ENCODE measurements at regions not wholly inside any gene's neighbourhood (a gene's known extent, or its start where the extent isn't known, plus 50 kb on each side); places are given as distances from the start of the nearest gene placed in this dataset.

DNA sequence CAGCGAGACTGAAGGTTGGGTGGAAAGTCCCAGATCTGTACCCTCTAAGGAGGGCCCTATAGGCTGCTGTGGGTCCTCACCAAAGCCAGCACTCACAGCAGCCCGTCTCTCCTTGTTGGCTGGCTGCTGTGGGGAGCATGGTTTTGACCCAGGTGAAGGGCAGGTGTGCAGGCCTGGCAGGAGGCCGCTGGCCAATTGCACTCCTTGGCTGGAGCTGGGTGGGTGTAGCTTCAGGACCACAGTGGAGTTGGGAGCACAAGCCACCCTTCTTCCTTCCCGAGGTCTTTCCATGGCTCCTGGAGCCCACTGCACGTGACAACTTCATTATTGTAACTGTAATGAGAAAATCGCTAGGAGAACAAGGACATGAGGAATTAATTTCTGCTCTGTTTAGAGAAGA, 287.7 kb upstream of the FOXQ1 start:
- no peak for DNase-seq

DNA sequence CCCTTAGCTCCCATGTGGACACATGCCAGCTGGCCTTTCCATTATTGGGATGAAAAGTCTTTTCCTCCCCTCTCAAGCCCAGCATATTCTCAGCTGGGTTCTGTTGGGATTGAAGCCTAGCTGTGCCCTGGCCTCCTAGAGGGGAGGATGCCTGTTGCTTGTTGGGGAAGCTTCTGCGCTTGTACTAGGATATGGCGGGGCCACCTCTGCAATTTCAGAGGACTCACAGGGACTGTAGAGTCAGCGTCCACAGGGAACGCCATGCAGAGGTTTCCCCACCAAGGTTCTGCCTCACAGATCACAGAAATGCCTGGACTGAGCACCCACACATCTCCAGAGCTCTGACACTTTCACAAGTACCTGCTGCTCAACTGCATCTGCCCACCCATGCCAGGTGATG, 288.7 kb upstream of the FOXQ1 start:
- DNase-seq = no peak

DNA sequence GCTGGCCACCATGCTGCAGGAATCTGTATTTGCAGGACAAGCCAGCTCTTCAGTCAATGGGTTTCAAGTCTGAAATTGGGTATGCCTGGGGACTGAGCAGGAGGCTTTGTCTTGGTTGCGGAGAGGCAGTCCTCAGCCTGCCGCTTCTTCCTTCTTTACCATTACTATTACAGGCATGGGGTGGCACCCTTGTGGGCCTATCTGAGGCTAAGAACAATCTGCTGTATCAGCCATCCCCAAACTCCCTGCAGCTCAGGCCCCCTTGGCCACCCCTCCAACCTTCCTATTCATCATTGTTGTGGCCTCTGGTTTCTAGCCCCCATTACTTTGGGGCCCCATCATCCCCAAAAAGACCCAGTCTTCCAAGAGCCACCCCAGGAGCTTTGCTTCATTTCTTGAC, 289.2 kb upstream of the FOXQ1 start:
- no peak for DNase-seq

DNA sequence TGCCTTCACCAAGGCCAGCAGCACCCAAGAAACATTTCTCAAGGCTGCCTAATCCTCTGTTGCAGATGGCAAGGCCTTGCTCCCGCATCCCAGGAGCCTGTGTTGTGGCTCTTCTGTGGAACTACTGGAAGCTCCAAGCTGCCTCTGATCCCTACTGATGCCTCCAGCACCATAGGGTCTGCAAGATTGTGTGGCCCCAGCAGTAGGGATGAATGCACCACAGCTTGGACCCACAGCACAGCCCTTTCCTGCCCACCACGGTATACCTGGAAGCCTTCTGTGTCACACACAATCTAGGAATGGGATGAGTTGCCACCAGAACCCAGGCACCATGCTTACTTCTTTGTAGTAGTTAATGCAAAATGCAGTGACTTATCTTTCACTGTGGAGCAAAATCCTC, 291.1 kb upstream of the FOXQ1 start:
- no peak for DNase-seq

DNA sequence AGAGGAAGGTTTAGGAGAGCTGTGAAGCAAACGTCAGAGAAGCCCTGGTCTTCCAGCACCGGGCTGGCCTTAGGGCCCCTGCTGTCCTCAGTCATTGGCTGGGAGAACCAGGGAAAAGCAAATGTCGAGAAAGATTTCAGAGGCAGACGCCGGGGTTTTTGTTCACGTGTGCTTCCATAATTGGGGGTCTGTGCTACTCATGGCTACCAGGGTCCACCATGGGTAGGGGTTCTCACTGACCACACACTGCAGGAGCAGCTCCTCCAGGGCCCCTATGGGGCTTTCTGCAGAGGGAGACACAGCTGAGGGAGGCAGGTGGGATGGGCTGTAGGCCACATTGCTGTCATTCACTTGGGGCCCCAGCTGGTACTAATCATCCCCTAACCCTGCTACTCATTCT, 291.8 kb upstream of the FOXQ1 start:
- DNase-seq = no peak

DNA sequence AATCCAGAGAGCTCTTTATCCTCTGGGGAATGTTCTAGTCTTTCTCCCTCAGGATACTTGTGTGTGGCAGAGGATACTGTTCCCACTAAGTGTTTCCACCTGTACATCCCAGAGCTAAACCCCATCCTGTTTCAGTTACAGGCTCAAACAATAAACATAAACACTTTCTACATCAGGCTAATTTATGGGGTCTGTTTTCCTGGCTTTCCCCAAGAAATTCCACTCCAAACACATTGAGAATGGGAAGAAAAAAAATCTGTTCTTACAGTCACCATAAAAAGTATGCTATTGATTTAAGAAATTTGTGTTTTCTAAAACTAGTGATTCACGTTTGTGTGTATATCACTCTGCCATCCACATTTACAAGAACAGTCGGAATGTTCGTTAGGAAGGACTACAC, 293.9 kb upstream of the FOXQ1 start:
- DNase-seq = no peak

DNA sequence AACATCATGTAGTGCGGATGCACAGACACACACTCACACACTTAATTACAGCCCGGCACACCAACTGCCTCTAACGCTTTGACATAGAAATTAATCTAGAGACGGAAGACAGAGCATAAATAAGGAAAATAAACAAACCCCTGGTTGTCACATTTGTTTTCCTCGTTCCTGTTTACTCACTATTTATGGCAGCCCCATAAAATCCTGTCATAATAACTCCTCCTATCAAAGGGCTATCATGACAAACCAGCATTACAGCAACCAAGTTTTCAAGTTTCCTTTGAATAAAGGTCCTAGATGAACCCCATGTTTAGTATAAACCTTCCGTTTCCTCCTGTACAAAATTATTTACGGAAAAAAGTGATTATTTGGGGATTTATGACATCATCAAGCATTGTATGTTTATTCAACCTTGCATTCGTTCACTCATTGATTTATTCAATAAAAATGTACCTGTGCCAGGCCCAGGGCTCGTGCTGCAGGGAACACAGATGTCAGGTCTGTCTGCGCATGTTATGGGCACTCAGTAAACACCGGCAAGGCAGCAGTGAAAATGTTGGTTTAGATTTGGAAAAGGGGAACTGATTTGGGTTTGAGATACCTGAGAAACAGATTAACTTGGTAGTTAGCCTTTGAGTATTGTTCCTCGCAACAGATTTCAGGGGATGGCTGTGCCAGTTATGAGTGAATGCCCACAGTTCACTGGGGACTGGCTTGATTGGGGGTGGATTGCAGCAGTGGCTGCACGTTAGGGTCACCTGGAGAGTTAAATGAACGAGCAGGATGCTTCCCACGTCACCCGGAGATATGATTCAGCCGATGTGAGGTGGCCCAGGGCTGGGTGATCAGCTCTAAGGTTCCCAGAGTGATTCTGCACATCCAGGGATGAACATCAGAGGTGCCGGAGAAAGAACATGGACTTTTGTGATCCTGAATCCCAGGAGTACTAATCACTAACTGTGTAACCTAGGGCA, 295.3 kb upstream of the FOXQ1 start:
- no peak for DNase-seq

DNA sequence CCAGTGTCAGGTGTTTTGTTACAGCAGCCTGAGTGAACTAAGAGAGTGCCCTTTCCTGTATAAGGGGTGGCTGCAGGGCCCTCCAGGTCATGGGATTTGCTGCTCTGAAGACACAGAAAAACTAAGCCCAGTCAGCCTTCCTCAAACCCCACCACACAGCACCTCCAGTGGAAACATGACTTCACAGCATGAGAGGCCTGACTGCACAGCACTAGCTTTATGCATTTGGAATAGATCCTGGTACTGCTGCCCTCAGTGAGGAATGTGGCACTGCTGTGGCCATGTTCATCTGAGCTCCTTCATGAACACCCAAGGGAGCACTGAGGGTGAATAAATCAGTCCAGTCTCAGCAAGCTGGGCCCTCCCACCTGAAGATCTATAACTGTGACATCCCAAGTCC, 296.1 kb upstream of the FOXQ1 start:
- no peak for DNase-seq

DNA sequence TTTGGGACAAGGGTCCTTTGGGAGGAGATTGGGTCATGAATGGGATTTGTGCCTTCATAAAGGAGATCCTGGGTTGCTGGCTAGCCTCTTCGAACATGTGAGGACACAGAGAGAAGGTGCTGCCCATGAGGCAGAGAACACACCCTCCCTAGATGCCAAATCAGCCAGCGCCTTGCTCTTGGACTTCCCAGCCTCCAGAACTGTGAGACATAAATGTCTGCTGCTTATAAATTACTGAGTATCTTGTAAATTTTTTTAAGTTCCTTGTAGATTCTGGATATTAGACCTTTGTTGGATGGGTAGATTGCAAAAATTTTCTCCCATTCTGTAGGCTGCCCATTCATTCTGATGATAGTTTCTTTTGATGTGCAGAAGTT, 297.5 kb upstream of the FOXQ1 start:
- no peak for DNase-seq

DNA sequence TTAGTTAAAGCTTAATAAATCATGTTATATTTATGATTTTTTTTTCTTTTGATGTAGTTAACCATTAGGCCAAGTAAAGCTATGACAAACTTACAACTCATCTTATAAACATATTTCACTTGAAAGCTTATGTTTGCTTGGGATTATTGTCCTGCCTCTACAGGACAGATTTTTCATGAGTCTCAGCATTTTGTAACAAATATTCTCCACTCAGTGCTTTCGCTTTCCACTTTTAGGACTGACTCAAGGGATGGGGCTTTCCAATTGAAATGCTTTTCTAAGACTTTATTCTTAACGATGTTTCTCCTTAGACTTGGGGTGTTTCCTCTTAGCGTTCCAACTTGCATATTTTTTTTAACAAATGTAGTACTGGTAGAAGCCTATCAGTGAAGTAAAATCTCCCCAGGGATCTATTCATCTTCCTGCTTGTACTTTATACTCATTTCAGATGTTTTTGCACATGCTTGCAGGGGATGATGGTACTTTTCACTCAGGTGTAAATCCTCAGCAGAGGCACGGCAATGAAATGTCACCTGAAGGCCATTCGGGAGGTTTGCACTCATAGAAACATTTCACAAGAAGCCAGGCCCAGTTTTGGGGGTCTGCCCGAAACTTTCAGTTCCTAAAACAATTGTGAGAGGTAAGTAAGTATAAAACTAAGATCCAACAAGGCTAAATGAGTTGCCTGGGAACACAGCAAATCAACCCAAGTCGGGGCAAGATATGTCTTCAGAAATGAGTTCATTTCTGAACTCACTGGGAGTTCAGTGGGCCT, 298.1 kb upstream of the FOXQ1 start:
- DNase-seq = no peak

DNA sequence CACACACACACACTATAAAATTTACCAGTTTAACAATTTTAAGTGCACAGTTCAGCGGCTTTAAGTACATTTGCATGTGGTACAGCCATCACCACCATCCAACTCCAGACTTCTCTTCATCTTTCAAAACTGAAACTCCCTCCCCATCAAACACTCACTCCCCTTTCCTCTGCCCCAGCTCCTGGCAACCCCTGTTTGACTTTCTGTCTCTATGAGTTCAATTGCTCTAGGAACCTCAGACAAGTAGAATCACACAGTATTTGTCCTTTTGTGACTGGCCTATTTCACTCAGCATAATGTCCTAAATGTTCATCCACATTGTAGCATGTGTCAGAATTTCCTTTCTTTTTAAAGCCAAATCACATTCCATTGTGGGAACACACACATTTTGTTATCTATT, 302.8 kb upstream of the FOXQ1 start:
- DNase-seq = no peak

DNA sequence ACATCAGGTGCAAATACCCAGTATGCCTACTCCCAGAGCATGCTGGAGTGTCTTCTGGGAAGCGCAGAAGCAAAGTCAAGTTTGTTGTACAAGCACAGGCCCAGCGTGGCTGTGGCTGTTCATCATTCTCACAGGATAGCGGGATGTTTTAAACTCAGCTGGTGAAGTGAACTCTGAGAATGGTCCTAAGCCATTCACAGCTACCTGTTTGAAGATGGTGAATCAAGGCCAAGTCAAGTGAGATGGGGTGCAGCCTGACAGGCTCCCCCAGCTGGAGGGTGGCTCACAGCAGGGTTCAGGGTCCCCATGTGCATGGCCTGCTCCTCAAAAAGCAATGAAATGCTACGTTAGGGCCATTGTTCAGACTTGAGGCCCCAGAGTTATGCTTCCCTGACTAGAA, 304.7 kb upstream of the FOXQ1 start:
- DNase-seq = no peak

DNA sequence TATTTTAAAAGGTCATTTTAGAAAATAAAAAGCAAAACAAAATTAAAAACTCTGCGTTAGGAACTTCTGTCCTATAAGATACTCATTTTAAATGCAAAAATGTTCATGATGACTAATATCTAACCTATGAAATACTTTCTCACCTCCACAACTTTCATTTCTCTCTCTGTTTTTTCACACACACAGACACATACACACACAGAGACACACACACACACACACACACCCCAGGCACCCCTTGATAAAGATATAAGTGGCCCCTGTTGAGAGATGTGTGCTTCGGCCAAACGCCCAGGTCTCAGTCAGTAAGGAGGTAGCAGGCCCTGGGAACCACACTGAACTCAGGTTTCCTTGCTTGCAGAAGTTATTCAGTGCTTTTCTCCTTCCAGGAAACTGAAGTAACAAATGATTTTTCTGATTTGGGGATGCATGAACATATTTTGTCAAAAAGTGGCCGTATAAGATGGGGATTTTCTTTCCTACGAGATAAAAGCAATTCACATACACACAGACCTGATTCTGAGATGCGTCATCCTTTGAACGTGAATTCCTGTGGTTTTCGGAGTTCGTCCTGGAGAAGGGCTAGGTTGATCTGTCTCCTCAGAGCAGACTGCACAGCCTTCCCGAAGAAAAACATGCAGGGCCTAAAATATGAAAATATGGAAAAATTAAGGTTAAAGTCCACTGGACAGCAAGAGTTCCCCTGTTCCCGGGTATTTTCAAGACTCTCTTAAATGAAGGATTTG, 306.8 kb upstream of the FOXQ1 start:
- no peak for DNase-seq

DNA sequence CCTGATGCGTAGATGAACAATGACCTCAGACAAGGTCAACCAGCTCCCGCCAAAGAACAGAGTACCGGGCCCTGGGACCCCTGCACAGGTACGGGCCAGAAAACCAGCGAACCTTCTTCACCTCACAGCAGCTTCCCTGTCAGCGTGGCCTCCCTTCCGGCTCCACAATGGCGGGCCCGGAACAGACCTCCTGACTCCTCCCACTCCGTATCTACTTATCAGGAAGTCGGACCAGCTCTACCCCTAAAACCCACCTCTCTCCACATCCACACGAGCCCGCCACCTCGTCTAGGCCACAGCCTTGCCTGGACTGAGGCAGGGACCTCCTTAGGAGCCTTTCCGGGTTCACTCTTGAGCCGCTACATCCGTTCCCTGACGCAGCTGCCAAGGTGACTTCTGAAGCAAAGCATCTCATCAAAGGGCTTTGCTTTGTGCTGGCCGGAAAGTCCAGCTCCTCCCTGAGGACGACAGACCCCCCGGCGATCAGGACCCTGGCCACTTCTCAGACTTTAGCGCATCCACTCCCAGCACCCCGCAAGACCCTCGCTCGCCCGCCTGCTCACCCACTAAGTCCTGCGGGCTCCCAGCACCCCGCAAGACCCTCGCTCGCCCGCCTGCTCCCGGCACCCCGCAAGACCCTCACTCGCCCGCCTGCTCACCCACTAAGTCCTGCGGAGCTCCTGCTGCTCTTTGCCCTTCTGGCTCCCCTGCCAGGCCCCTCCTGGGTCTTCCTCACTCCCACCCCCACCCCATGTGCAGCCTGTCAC, 308.3 kb upstream of the FOXQ1 start:
- DNase-seq = no peak

DNA sequence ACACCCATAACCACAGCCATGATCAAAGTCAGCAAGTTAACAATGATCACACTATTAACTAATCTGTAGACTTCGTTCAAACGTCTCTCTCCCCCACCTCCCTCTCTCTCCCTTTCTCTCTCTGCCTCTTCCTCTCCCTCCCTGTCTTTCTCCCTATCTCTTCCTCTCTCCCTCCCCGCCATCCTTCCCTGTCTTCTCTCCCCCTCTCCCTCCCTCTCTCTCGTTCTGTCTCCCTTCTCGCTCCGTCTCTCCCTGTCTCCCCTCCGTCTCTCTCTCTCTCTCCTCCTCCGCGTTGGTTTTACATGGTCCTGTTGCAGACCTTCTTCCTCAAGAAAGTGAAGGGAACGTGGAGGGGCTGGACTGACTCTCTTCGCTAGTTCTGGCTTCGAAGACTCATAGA, 308.9 kb upstream of the FOXQ1 start:
- DNase-seq = no peak

DNA sequence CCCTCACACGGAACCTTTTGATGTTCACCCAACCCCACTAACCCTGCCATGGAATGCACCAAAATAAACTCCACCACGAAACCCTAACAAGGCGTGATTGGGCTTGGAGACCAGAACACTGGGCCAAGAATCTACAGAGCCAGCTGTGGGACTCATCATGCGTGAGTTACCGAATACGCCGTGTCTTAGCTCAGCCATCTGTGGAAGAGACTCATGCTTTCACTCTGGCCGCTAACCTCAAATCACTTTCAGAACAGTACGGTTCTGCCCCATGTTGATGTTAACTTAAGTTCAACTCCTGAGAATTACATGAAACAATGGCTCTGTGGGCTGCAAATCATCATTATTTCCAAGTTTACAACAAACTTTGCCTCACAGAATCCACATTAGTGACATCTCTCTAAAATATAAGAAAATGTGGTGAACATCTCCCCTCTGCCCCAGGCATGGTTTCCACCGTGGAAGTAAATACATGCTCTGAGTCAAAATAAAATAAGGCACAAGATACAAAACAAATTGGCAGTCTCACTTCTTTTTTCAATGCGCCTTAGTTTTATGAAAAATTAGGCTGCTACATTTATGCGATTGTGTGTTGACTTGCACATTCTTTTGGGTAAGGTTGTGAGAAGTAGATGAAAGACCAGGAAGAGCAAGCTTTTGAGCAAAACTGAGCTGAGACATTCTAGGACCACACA, 308.9 kb upstream of the EXOC2 start:
- DNase-seq = no peak

DNA sequence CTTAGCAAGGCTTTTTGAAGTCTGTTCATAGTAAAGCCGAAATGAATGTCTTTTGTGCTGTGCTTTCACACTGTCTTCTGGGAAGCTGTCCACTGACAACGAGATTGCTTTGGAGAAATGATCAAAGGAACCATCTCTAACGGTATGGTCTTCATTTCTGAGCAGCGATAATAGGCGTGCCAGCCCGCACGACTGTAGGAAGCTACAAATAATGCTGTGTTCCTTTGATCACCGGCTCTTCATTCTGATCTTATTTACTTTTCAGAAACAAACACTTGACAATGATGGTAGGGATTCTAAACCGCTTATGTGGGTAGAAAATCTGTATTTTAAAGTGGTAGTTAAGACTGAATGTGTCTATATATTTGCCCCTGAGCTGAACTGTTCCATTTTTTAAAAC, 306.6 kb upstream of the EXOC2 start:
- DNase-seq = no peak

DNA sequence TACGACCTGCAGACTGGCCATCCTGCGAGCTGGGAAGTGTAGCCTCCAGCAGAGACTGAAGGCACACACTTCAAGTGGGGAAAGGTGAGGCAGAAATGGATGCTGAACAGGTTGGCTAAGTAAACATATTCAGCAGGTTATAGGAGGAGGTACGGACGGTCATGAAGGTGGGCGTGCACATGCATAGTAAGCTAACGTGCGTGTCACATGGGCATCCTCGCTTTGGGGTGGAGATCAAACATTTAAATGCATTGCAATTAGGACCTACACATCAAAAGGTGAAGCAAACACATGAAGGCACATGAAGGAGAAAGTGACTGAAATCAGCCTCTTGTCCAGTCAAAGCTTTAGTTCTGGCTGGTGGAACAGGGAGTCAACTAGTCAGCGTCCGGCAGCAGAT, 305.6 kb upstream of the EXOC2 start:
- no peak for DNase-seq

DNA sequence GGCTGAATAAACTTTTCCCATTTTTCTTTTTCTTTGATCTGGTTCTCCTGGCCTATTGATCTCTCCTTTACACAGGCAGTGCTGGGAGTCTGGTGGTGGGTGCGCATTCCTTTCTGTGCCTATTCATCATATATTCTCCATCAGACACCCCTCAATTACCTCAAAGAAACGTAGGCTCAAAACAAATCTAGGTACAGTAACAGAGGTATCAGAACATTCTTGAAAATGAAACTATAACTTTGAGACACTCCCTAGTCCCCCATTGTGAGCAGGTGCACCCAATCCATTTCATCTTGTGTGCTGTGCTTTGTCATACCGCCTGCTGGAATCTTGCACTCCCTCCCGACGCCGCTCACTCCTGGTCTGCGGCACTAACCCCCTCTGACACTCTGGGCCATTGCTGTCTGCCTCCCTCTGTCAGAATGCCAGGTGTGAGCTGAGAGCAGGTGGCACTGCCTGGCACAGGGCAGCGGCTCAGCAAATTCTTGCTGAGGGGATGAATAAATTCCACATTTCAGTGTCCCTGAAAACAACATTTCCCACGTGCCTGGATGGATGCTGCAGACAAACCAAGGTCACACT, 303.4 kb upstream of the EXOC2 start:
- no peak for DNase-seq

DNA sequence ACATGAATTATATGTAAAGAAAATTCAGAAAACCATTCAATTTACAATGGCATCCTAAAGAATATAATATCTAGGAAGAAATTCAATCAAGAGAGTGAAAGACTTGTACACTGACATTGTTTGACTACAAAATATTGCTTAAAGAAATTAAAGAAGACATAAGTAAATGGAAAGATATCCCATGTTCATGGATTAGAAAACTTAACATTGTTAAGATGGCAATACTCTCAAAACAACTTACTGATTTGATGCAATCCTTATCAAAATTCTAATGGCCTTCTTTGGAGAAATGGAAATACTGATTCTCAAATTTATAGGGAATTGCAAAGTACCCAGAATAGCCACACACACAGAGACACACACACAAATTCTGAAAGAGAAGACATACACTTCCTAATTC, 298.3 kb upstream of the EXOC2 start:
- DNase-seq = no peak

DNA sequence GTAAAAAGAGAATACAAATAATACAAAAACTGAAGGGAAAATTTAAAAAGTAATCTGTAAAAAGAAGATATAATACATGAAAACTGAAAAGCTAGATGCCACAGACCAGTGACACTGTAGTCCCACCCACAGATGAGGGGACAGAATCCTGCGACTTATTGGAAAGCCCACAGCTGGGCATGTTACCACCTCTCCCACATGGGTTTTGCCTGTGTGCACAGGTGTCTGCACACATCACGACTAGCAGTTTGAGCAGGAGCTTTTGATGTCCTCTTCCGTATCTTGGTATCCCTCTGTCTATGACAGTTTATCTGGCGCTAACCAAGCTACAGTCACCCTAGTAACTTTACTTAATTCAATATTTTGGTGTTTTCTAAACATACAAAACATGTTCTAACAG, 291.1 kb upstream of the EXOC2 start:
- no peak for DNase-seq
